Natural killer cell (primary cell): ENCODE measurements at regions not wholly inside any gene's neighbourhood (a gene's known extent, or its start where the extent isn't known, plus 50 kb on each side); places are given as distances from the start of the nearest gene placed in this dataset.

ENCODE experiments used
- ATAC-seq, 3 donors: fragments of 150-1000 bp in 2 of 3; fragments of 200-7000 bp in 1 of 3; cut with Tn5 transposase; 1 replicate in 1 of 3; 2 replicates in 2 of 3; pipeline ENCODE4 v1.10.0; 2021; ENCODE audit warnings: mild to moderate bottlenecking in 2 of 3, moderate library complexity in 2 of 3
- DNase-seq, 2 donors: peaks; one replicate each; pipeline versions ENCODE4 v3.0.0 to v3.0.0-alpha.2; 2013 to 2021; ENCODE audit warnings: mixed read lengths in 1 of 2
- H3K27ac ChIP-seq: one replicate; pipeline ENCODE4 v1.5.1; 2013; ENCODE audit warnings: mild to moderate bottlenecking, low read length
- H3K27me3 ChIP-seq: one replicate; pipeline ENCODE4 v1.6.1; 2013; ENCODE audit warnings: low read length; ENCODE audit not compliant: control insufficient read depth, insufficient read depth
- H3K36me3 ChIP-seq: one replicate; pipeline ENCODE4 v1.6.1; 2013; ENCODE audit warnings: low read length; ENCODE audit not compliant: control insufficient read depth, insufficient read depth
- H3K4me1 ChIP-seq: one replicate; pipeline ENCODE4 v1.6.1; 2013; ENCODE audit warnings: low read length; ENCODE audit not compliant: control insufficient read depth, insufficient read depth
- H3K4me3 ChIP-seq: one replicate; pipeline ENCODE4 v1.5.1; 2013; ENCODE audit warnings: low read length
- H3K9me3 ChIP-seq: one replicate; pipeline ENCODE4 v1.6.1; 2013; ENCODE audit warnings: low read length; ENCODE audit not compliant: control insufficient read depth, insufficient read depth
- H3K27ac Mint-ChIP-seq, 2 donors: one replicate each; pipeline ENCODE4 v1.8.0; 2022; ENCODE audit warnings: mild to moderate bottlenecking in 2 of 2, mixed read lengths in 2 of 2, moderate library complexity in 1 of 2
- H3K27me3 Mint-ChIP-seq, 2 donors: one replicate each; pipeline ENCODE4 v1.8.0; 2022; ENCODE audit warnings: low read depth in 2 of 2, mixed read lengths in 2 of 2
- H3K36me3 Mint-ChIP-seq: one replicate; pipeline ENCODE4 v1.8.0; 2022; ENCODE audit warnings: mixed read lengths
- H3K4me1 Mint-ChIP-seq, 2 donors: one replicate each; pipeline ENCODE4 v1.8.0; 2022; ENCODE audit warnings: mixed read lengths in 2 of 2
- H3K4me3 Mint-ChIP-seq: one replicate; pipeline ENCODE4 v1.8.0; 2022; ENCODE audit warnings: mild to moderate bottlenecking, moderate library complexity, mixed read lengths
- H3K9me3 Mint-ChIP-seq, 2 donors: one replicate each; pipeline ENCODE4 v1.8.0; 2022; ENCODE audit warnings: mixed read lengths in 2 of 2
- CTCF ChIP-seq: fragments of 200-600 bp; IDR thresholded peaks from one replicate; pipeline ENCODE4 v1.8.0; 2022; ENCODE audit warnings: antibody characterized with exemption
- WGBS: methylation state at CpG from one replicate; pipeline ENCODE4 v1.1.7; 2013; ENCODE audit warnings: missing lambda C conversion rate; ENCODE audit not compliant: insufficient coverage; 5-methylcytosine and 5-hydroxymethylcytosine counted together
- intact Hi-C: fragments of 100-400 bp; cut with micrococcal nuclease; formaldehyde crosslinking; loops from one replicate; pipeline ENCODE4 v1.14.2; 2022

GRCh38 chr3:64332459-64333350 is 107.4 kb upstream of the PRICKLE2 start:
- Histone ChIP-seq H3K27me3 (no peaks in the 10 kb centered on the region), H3K36me3 (no peaks in the 10 kb centered on the region), H3K27ac (no peak overlapping the region), H3K9me3 (no peaks in the 10 kb centered on the region), H3K4me1 (no peaks in the 10 kb centered on the region), H3K4me3 (no peak overlapping the region)
- WGBS, result 82% methylated on average over 4 of the region's 9 CpGs
- Mint-ChIP-seq H3K9me3 (peaks cover 8% of the 10 kb centered on the region in 2 donors), H3K27ac (no peak overlapping the region), H3K4me1 (no peaks in the 10 kb centered on the region), H3K4me3 (no peak overlapping the region), H3K36me3 (no peaks in the 10 kb centered on the region), H3K27me3 (no peaks in the 10 kb centered on the region)
- intact Hi-C loops, result no loop called here
- no peak for DNase-seq
- no peak for ATAC-seq
- no peak for TF ChIP-seq CTCF

- no peak for ATAC-seq
- DNase-seq, result no peak
- Mint-ChIP-seq H3K36me3 (no peaks in the 10 kb centered on the region), H3K27me3 (no peaks in the 10 kb centered on the region), H3K4me3 (no peak overlapping the region), H3K9me3 (peaks cover 8% of the 10 kb centered on the region in 2 donors), H3K4me1 (no peaks in the 10 kb centered on the region), H3K27ac (no peak overlapping the region)
- TF ChIP-seq CTCF, result no peak
- Histone ChIP-seq H3K36me3 (no peaks in the 10 kb centered on the region), H3K27me3 (no peaks in the 10 kb centered on the region), H3K4me1 (no peaks in the 10 kb centered on the region), H3K4me3 (no peak overlapping the region), H3K9me3 (no peaks in the 10 kb centered on the region), H3K27ac (no peak overlapping the region)
- intact Hi-C loops, result no loop called here
- WGBS, result 88% methylated on average over 12 of the region's 12 CpGs
Measured at GRCh38 chr3:64331605-64332004, 106.3 kb upstream of the PRICKLE2 start.

GRCh38 chr3:64329037-64329436 is 103.8 kb upstream of the PRICKLE2 start:
- Mint-ChIP-seq H3K27me3 (no peaks in the 10 kb centered on the region), H3K36me3 (no peaks in the 10 kb centered on the region), H3K4me3 (no peak overlapping the region), H3K4me1 (no peaks in the 10 kb centered on the region), H3K27ac (no peak overlapping the region), H3K9me3 (peaks cover 10 to 12% of the 10 kb centered on the region in 2 donors)
- WGBS, result no CpG with 5 or more reads among the region's 3 CpGs
- no peak for TF ChIP-seq CTCF
- no peaks in the 10 kb centered on the region for H3K36me3 ChIP-seq
- H3K9me3 ChIP-seq, result no peaks in the 10 kb centered on the region
- no peak overlapping the region for H3K27ac ChIP-seq
- intact Hi-C loops, result no loop called here
- no peaks in the 10 kb centered on the region for H3K27me3 ChIP-seq
- ATAC-seq, result no peak
- H3K4me3 ChIP-seq, result no peak overlapping the region
- H3K4me1 ChIP-seq, result no peaks in the 10 kb centered on the region
- no peak for DNase-seq
